ENCODE measurements at regions not wholly inside any gene's neighbourhood (a gene's known extent, or its start where the extent isn't known, plus 50 kb on each side); places are given as distances from the start of the nearest gene placed in this dataset.

- no peak for DNase-seq
Observed at GRCh38 chr10:4730998-4731397, 95.0 kb upstream of the AKR1E2 start.

GRCh38 chr10:4725917-4726606 lies 99.9 kb upstream of the AKR1E2 start:
- DNase-seq: no peak

- DNase-seq: no peak
Observed at GRCh38 chr10:4723860-4724259, 102.1 kb upstream of the AKR1E2 start.

- DNase-seq: no peak
Observed at GRCh38 chr10:4721999-4722753, 103.8 kb upstream of the AKR1E2 start.

GRCh38 chr10:4720463-4720862 lies 105.5 kb upstream of the AKR1E2 start:
- no peak for DNase-seq

- no peak for DNase-seq
Observed at GRCh38 chr10:4719671-4720070, 106.3 kb upstream of the AKR1E2 start.

- DNase-seq: no peak
Observed at GRCh38 chr10:4719036-4719435, 107.0 kb upstream of the AKR1E2 start.

GRCh38 chr10:4718544-4718943 lies 107.5 kb upstream of the AKR1E2 start:
- DNase-seq: no peak

- DNase-seq: no peak
Observed at GRCh38 chr10:4717670-4718069, 108.3 kb upstream of the AKR1E2 start.

GRCh38 chr10:4710858-4711257 lies 115.1 kb upstream of the AKR1E2 start:
- DNase-seq: no peak

- no peak for DNase-seq
Observed at GRCh38 chr10:4708123-4708759, 117.8 kb upstream of the AKR1E2 start.

- DNase-seq: no peak
Observed at GRCh38 chr10:4707221-4707620, 118.8 kb upstream of the AKR1E2 start.

- DNase-seq: no peak
Observed at GRCh38 chr10:4704034-4704545, 121.9 kb upstream of the AKR1E2 start.

- DNase-seq: no peak
Observed at GRCh38 chr10:4701016-4701415, 125.0 kb upstream of the AKR1E2 start.

GRCh38 chr10:4699950-4700730 lies 125.9 kb upstream of the AKR1E2 start:
- DNase-seq: no peak

GRCh38 chr10:4698075-4698474 lies 127.9 kb upstream of the AKR1E2 start:
- DNase-seq: no peak

GRCh38 chr10:4696186-4696585 lies 129.8 kb upstream of the AKR1E2 start:
- DNase-seq: no peak

- no peak for DNase-seq
Observed at GRCh38 chr10:4693967-4694366, 132.0 kb upstream of the AKR1E2 start.

GRCh38 chr10:4692206-4692605 lies 133.8 kb upstream of the AKR1E2 start:
- no peak for DNase-seq

- no peak for DNase-seq
Observed at GRCh38 chr10:4691776-4692175, 134.2 kb upstream of the AKR1E2 start.

- DNase-seq: no peak
Observed at GRCh38 chr10:4691301-4691700, 134.7 kb upstream of the AKR1E2 start.

- DNase-seq: no peak
Observed at GRCh38 chr10:4688601-4689000, 137.4 kb upstream of the AKR1E2 start.

GRCh38 chr10:4688168-4688567 lies 137.8 kb upstream of the AKR1E2 start:
- DNase-seq: no peak

All from NK-92 treated with Interleukin-12 subunit alpha and Interleukin-12 subunit beta, amount 100 ng/mL, for 24 hours (cell line).